SK-N-SH (cell line): ENCODE measurements at regions not wholly inside any gene's neighbourhood (a gene's known extent, or its start where the extent isn't known, plus 50 kb on each side); places are given as distances from the start of the nearest gene placed in this dataset.
"Not testable (repeated sequence)": the region's sequence is repeated elsewhere in the genome, so short reads cannot be mapped to it uniquely, and the experiment has no call there.

Experiments used
- CTCF ChIP-seq: fragments of 200-600 bp; sonication (generic); IDR thresholded peaks from 2 replicates; pipeline ENCODE4 v1.6.1; 2017; ENCODE audit warnings: antibody characterized with exemption, mild to moderate bottlenecking, moderate library complexity
- EZH2phosphoT487 ChIP-seq: fragments of 200-600 bp; sonication (generic); IDR thresholded peaks from 2 replicates; pipeline ENCODE4 v1.6.1; 2017; ENCODE audit warnings: low read depth, mixed run types, mild to moderate bottlenecking, antibody characterized with exemption, moderate library complexity, borderline replicate concordance
- FOSL2 ChIP-seq: IDR thresholded peaks from 2 replicates; pipeline ENCODE4 v1.4.0; 2012; ENCODE audit warnings: low read depth, mild to moderate bottlenecking, moderate library complexity, borderline replicate concordance
- FOXM1 ChIP-seq: IDR thresholded peaks from 2 replicates; pipeline ENCODE4 v1.4.0; 2012; ENCODE audit warnings: low read depth, mild to moderate bottlenecking
- POLR2AphosphoS5 ChIP-seq: IDR thresholded peaks from 2 replicates; pipeline ENCODE4 v1.6.1; 2012; ENCODE audit warnings: low read depth, low read length
- RAD21 ChIP-seq: IDR thresholded peaks from 2 replicates; pipeline ENCODE4 v1.6.1; 2012; ENCODE audit warnings: mild to moderate bottlenecking, low read length
- RCOR1 ChIP-seq: fragments of 150-350 bp; IDR thresholded peaks from 2 replicates; pipeline ENCODE4 v1.6.1; 2017; ENCODE audit warnings: antibody characterized with exemption, low read length
- REST ChIP-seq: IDR thresholded peaks from 2 replicates; pipeline ENCODE4 v1.6.1; 2012; ENCODE audit warnings: mild to moderate bottlenecking, low read depth, low read length, moderate library complexity
- RFX5 ChIP-seq: IDR thresholded peaks from 2 replicates; pipeline ENCODE4 v1.6.1; 2012; ENCODE audit warnings: mild to moderate bottlenecking, improper control_type of control experiment, low read length
- RXRA ChIP-seq: IDR thresholded peaks from 2 replicates; pipeline ENCODE4 v1.4.0; 2012; ENCODE audit warnings: low read depth, mild to moderate bottlenecking, borderline replicate concordance
- TAF1 ChIP-seq: IDR thresholded peaks from 2 replicates; pipeline ENCODE4 v1.6.1; 2012; ENCODE audit warnings: low read depth, mild to moderate bottlenecking, low read length, moderate library complexity, borderline replicate concordance
- TEAD4 ChIP-seq: IDR thresholded peaks from 2 replicates; pipeline ENCODE4 v1.4.0; 2012; ENCODE audit warnings: mild to moderate bottlenecking, borderline replicate concordance; ENCODE audit not compliant: insufficient read depth
- ZBTB33 ChIP-seq: IDR thresholded peaks from 2 replicates; pipeline ENCODE4 v1.4.0; 2012; ENCODE audit warnings: low read depth, borderline replicate concordance

- TF ChIP-seq CTCF, RAD21, ZBTB33, RCOR1, FOXM1, POLR2AphosphoS5, TEAD4, RFX5, EZH2phosphoT487, TAF1, RXRA, FOSL2, REST: not testable (repeated sequence)
Measured at GRCh38 chr10:131042015-131042414, 269.5 kb downstream of the TCERG1L start.
